SK-N-SH (cell line): ENCODE measurements at regions not wholly inside any gene's neighbourhood (a gene's known extent, or its start where the extent isn't known, plus 50 kb on each side); places are given as distances from the start of the nearest gene placed in this dataset.

Experiments used
- CTCF ChIA-PET: fragments of 300-600, 350-600 bp; formaldehyde crosslinking; extraction: SDS; loops from one replicate; lab custom pipeline; 2021; lab: Yijun Ruan, JAX
- POLR2A ChIA-PET: fragments of 350-600 bp; sonication (Branson Sonifier 250); formaldehyde crosslinking; extraction: SDS; loops from one replicate; lab custom pipeline; 2020; ENCODE audit warnings: antibody characterized with exemption, inconsistent platforms; lab: Yijun Ruan, JAX
- DNase-seq: peaks from one replicate; pipeline ENCODE4 v3.0.0; 2012
- H2AFZ ChIP-seq: fragments of 200-600 bp; sonication (generic); 2 replicates; pipeline ENCODE4 v1.8.1; 2016; ENCODE audit warnings: antibody characterized with exemption, mild to moderate bottlenecking, low read depth
- H3F3A ChIP-seq: fragments of 200-600 bp; sonication (generic); replicated peaks from 2 replicates; pipeline ENCODE3; 2016; ENCODE audit warnings: antibody characterized with exemption, mild to moderate bottlenecking; ENCODE audit not compliant: insufficient read depth
- H3K27ac ChIP-seq, 2 experiments: fragments of 200-500 bp in 1 of 2; fragments of 200-600 bp in 1 of 2; sonication (Bioruptor generic) in 1 of 2; sonication (generic), shearing (Covaris generic) in 1 of 2; 2 replicates each; pipeline versions ENCODE4 v1.5.1 to v1.6.1; 2014 to 2016; ENCODE audit warnings: low read depth in 2 of 2, inconsistent platforms in 1 of 2, low read length in 1 of 2, mild to moderate bottlenecking in 1 of 2, mixed read lengths in 1 of 2
- H3K27me3 ChIP-seq: fragments of 200-600 bp; sonication (generic), shearing (Covaris generic); 2 replicates; pipeline ENCODE4 v1.6.1; 2016; ENCODE audit warnings: mixed run types; ENCODE audit not compliant: insufficient read depth
- H3K36me3 ChIP-seq, 2 experiments: fragments of 200-500 bp in 1 of 2; fragments of 200-600 bp in 1 of 2; sonication (Bioruptor generic) in 1 of 2; sonication (generic) in 1 of 2; replicated peaks in 1 of 2; 2 replicates each; pipeline versions ENCODE3 to v1.5.1; 2014 to 2016; ENCODE audit warnings: low read length in 1 of 2, mild to moderate bottlenecking in 1 of 2; ENCODE audit not compliant: insufficient read depth in 2 of 2, control insufficient read depth in 1 of 2
- H3K4me1 ChIP-seq, 2 experiments: fragments of 200-500 bp in 1 of 2; fragments of 200-600 bp in 1 of 2; sonication (Bioruptor generic) in 1 of 2; sonication (generic), shearing (Covaris generic) in 1 of 2; 2 replicates each; pipeline versions ENCODE4 v1.5.1 to v1.6.1; 2014 to 2016; ENCODE audit warnings: low read depth in 1 of 2, low read length in 1 of 2, mixed run types in 1 of 2; ENCODE audit not compliant: insufficient read depth in 2 of 2, control insufficient read depth in 1 of 2
- H3K4me2 ChIP-seq: fragments of 200-600 bp; sonication (generic), shearing (Covaris generic); 2 replicates; pipeline ENCODE4 v1.6.1; 2017; ENCODE audit warnings: mixed run types
- H3K4me3 ChIP-seq, 2 experiments: fragments of 200-500 bp in 1 of 2; fragments of 200-600 bp in 1 of 2; sonication (Bioruptor generic) in 1 of 2; sonication (generic), shearing (Covaris generic) in 1 of 2; 2 replicates each; pipeline versions ENCODE4 v1.5.1 to v1.8.1; 2014 to 2016; ENCODE audit warnings: low read depth in 2 of 2, inconsistent platforms in 1 of 2, low read length in 1 of 2, mild to moderate bottlenecking in 1 of 2, mixed read lengths in 1 of 2, moderate library complexity in 1 of 2
- H3K79me2 ChIP-seq: fragments of 200-600 bp; sonication (generic); 2 replicates; pipeline ENCODE4 v1.8.1; 2017; ENCODE audit warnings: mild to moderate bottlenecking; ENCODE audit not compliant: insufficient read depth
- H3K9ac ChIP-seq: fragments of 200-600 bp; sonication (generic); 2 replicates; pipeline ENCODE4 v1.6.1; 2017; ENCODE audit warnings: mixed run types
- H3K9me2 ChIP-seq: fragments of 200-600 bp; sonication (generic); 2 replicates; pipeline ENCODE4 v1.6.1; 2017; ENCODE audit warnings: mixed run types
- H3K9me3 ChIP-seq: fragments of 200-600 bp; sonication (generic); 2 replicates; pipeline ENCODE4 v1.6.1; 2017; ENCODE audit warnings: mixed run types, mild to moderate bottlenecking, moderate library complexity
- H4K20me1 ChIP-seq: fragments of 200-600 bp; sonication (generic); 2 replicates; pipeline ENCODE4 v1.6.1; 2017; ENCODE audit warnings: mild to moderate bottlenecking, mixed run types; ENCODE audit not compliant: insufficient read depth
- EP300 ChIP-seq, 2 experiments: IDR thresholded peaks; 2 replicates each; pipeline versions ENCODE4 v1.4.0 to v1.6.1; 2012; ENCODE audit warnings: borderline replicate concordance in 1 of 2, low read depth in 1 of 2, low read length in 1 of 2
- JUND ChIP-seq: IDR thresholded peaks from 2 replicates; pipeline ENCODE4 v1.4.0; 2012
- MEF2A ChIP-seq: IDR thresholded peaks from 2 replicates; pipeline ENCODE4 v1.4.0; 2012; ENCODE audit warnings: low read depth, borderline replicate concordance
- MXI1 ChIP-seq: IDR thresholded peaks from 2 replicates; pipeline ENCODE4 v1.6.1; 2012; ENCODE audit warnings: mild to moderate bottlenecking, low read depth, low read length, improper control_type of control experiment
- NFIC ChIP-seq: IDR thresholded peaks from 2 replicates; pipeline ENCODE4 v1.4.0; 2012; ENCODE audit warnings: borderline replicate concordance
- NRF1 ChIP-seq: IDR thresholded peaks from 2 replicates; pipeline ENCODE4 v1.6.1; 2012; ENCODE audit warnings: low read depth, mild to moderate bottlenecking, low read length
- RXRA ChIP-seq: IDR thresholded peaks from 2 replicates; pipeline ENCODE4 v1.4.0; 2012; ENCODE audit warnings: low read depth, mild to moderate bottlenecking, borderline replicate concordance
- SMC3 ChIP-seq: IDR thresholded peaks from 2 replicates; pipeline ENCODE4 v1.6.1; 2012; ENCODE audit warnings: low read depth, low read length, improper control_type of control experiment
- TEAD4 ChIP-seq: IDR thresholded peaks from 2 replicates; pipeline ENCODE4 v1.4.0; 2012; ENCODE audit warnings: mild to moderate bottlenecking, borderline replicate concordance; ENCODE audit not compliant: insufficient read depth
- WGBS: methylation state at CpG from one replicate; pipeline ENCODE4 v1.1.6; 2017; ENCODE audit warnings: low lambda C conversion rate; 5-methylcytosine and 5-hydroxymethylcytosine counted together
- TF ChIP-seq, protein P1 (sequence below): IDR thresholded peaks from 2 replicates; pipeline ENCODE4 v1.4.0; 2012; ENCODE audit warnings: low read depth, borderline replicate concordance
- TF ChIP-seq, protein P2 (sequence below): IDR thresholded peaks from 2 replicates; pipeline ENCODE4 v1.6.1; 2012; ENCODE audit warnings: mild to moderate bottlenecking, low read depth, low read length, moderate library complexity
- TF ChIP-seq, protein P3 (sequence below): IDR thresholded peaks from 2 replicates; pipeline ENCODE4; 2012

GRCh38 chr1:94597701-94598100, 56.1 kb upstream of the F3 start:
- Histone ChIP-seq H3K9ac (no peak overlapping the region), H3K79me2 (no peaks in the 10 kb centered on the region), H3K27me3 (no peaks in the 10 kb centered on the region), H4K20me1 (no peaks in the 10 kb centered on the region), H3K4me2 (no peak overlapping the region), H3K9me3 (no peaks in the 10 kb centered on the region), H3K9me2 (no peaks in the 10 kb centered on the region), H3K4me3 (no peak overlapping the region), H3K27ac (no peak overlapping the region), H3F3A (no peaks in the 10 kb centered on the region), H2AFZ (no peak overlapping the region), H3K4me1 (no peaks in the 10 kb centered on the region), H3K36me3 (no peaks in the 10 kb centered on the region)
- TF ChIP-seq JUND (no peak), NRF1 (no peak), EP300 (IDR thresholded peaks at IDR 0.05; ENCODE audit: borderline replicate concordance in 1 of 2, low read depth in 1 of 2, low read length in 1 of 2) (no peak), MXI1 (no peak), MEF2A (no peak), SMC3 (no peak), NFIC (no peak), TEAD4 (no peak), RXRA (no peak)
- TF ChIP-seq, protein P1, sequence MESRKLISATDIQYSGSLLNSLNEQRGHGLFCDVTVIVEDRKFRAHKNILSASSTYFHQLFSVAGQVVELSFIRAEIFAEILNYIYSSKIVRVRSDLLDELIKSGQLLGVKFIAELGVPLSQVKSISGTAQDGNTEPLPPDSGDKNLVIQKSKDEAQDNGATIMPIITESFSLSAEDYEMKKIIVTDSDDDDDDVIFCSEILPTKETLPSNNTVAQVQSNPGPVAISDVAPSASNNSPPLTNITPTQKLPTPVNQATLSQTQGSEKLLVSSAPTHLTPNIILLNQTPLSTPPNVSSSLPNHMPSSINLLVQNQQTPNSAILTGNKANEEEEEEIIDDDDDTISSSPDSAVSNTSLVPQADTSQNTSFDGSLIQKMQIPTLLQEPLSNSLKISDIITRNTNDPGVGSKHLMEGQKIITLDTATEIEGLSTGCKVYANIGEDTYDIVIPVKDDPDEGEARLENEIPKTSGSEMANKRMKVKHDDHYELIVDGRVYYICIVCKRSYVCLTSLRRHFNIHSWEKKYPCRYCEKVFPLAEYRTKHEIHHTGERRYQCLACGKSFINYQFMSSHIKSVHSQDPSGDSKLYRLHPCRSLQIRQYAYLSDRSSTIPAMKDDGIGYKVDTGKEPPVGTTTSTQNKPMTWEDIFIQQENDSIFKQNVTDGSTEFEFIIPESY = no peak
- TF ChIP-seq, protein P2, sequence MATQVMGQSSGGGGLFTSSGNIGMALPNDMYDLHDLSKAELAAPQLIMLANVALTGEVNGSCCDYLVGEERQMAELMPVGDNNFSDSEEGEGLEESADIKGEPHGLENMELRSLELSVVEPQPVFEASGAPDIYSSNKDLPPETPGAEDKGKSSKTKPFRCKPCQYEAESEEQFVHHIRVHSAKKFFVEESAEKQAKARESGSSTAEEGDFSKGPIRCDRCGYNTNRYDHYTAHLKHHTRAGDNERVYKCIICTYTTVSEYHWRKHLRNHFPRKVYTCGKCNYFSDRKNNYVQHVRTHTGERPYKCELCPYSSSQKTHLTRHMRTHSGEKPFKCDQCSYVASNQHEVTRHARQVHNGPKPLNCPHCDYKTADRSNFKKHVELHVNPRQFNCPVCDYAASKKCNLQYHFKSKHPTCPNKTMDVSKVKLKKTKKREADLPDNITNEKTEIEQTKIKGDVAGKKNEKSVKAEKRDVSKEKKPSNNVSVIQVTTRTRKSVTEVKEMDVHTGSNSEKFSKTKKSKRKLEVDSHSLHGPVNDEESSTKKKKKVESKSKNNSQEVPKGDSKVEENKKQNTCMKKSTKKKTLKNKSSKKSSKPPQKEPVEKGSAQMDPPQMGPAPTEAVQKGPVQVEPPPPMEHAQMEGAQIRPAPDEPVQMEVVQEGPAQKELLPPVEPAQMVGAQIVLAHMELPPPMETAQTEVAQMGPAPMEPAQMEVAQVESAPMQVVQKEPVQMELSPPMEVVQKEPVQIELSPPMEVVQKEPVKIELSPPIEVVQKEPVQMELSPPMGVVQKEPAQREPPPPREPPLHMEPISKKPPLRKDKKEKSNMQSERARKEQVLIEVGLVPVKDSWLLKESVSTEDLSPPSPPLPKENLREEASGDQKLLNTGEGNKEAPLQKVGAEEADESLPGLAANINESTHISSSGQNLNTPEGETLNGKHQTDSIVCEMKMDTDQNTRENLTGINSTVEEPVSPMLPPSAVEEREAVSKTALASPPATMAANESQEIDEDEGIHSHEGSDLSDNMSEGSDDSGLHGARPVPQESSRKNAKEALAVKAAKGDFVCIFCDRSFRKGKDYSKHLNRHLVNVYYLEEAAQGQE = no peak
- TF ChIP-seq, protein P3, sequence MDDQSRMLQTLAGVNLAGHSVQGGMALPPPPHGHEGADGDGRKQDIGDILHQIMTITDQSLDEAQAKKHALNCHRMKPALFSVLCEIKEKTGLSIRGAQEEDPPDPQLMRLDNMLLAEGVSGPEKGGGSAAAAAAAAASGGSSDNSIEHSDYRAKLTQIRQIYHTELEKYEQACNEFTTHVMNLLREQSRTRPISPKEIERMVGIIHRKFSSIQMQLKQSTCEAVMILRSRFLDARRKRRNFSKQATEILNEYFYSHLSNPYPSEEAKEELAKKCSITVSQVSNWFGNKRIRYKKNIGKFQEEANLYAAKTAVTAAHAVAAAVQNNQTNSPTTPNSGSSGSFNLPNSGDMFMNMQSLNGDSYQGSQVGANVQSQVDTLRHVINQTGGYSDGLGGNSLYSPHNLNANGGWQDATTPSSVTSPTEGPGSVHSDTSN = no peak
- ChIA-PET POLR2A (no interaction called here), CTCF (interaction anchor here (1.4 kb wide), 1 partner anchor 14 kb away, joined by 4 read pairs; no protein-coding TSS in a partner anchor)
- DNase-seq = no peak
- WGBS = 73% methylated on average over 3 of the region's 3 CpGs
